ENCODE measurements at regions not wholly inside any gene's neighbourhood (a gene's known extent, or its start where the extent isn't known, plus 50 kb on each side); places are given as distances from the start of the nearest gene placed in this dataset.
A peak's percentile ranks its signal among the peaks of the same experiment; 100 is the strongest.

GRCh38 chr2:133624551-133624950, 56.3 kb upstream of the NCKAP5 start:
- DNase-seq (ENCODE audit: low read depth), result no peak
- TF ChIP-seq CTCF (IDR thresholded peaks at IDR 0.05; ENCODE audit: control insufficient read depth, insufficient read depth, low read depth, low read length, missing control alignments), result no peak
- no peak overlapping the region for H3K4me3 ChIP-seq (ENCODE audit: control insufficient read depth, low read depth, low read length)

- no peak overlapping the region for H3K4me3 ChIP-seq (ENCODE audit: control insufficient read depth, low read depth, low read length)
- no peak for DNase-seq (ENCODE audit: low read depth)
- TF ChIP-seq CTCF (IDR thresholded peaks at IDR 0.05; ENCODE audit: control insufficient read depth, insufficient read depth, low read depth, low read length, missing control alignments), result no peak
These were observed 59.5 kb upstream of the NCKAP5 start for GRCh38 chr2:133627741-133628140.

- no peak for TF ChIP-seq CTCF (IDR thresholded peaks at IDR 0.05; ENCODE audit: control insufficient read depth, insufficient read depth, low read depth, low read length, missing control alignments)
- H3K4me3 ChIP-seq (ENCODE audit: control insufficient read depth, low read depth, low read length), result no peak overlapping the region
- DNase-seq (ENCODE audit: low read depth), result no peak
These were observed 65.0 kb upstream of the NCKAP5 start for GRCh38 chr2:133633309-133633708.

GRCh38 chr2:133633881-133634409, 65.7 kb upstream of the NCKAP5 start:
- no peak overlapping the region; the same call in none of the 2 replicates for H3K4me3 ChIP-seq (ENCODE audit: control insufficient read depth, low read depth, low read length)
- DNase-seq (ENCODE audit: low read depth), result peak; percentile 40
- no peak for TF ChIP-seq CTCF (IDR thresholded peaks at IDR 0.05; ENCODE audit: control insufficient read depth, insufficient read depth, low read depth, low read length, missing control alignments)

- H3K4me3 ChIP-seq (ENCODE audit: control insufficient read depth, low read depth, low read length), result no peak overlapping the region
- DNase-seq (ENCODE audit: low read depth), result no peak
- TF ChIP-seq CTCF (IDR thresholded peaks at IDR 0.05; ENCODE audit: control insufficient read depth, insufficient read depth, low read depth, low read length, missing control alignments), result no peak
These were observed 66.9 kb upstream of the NCKAP5 start for GRCh38 chr2:133635131-133635530.

- TF ChIP-seq CTCF (IDR thresholded peaks at IDR 0.05; ENCODE audit: control insufficient read depth, insufficient read depth, low read depth, low read length, missing control alignments), result no peak
- no peak for DNase-seq (ENCODE audit: low read depth)
- H3K4me3 ChIP-seq (ENCODE audit: control insufficient read depth, low read depth, low read length), result no peak overlapping the region
These were observed 68.0 kb upstream of the NCKAP5 start for GRCh38 chr2:133636287-133636686.

- no peak for DNase-seq (ENCODE audit: low read depth)
- H3K4me3 ChIP-seq (ENCODE audit: control insufficient read depth, low read depth, low read length), result no peak overlapping the region
- no peak for TF ChIP-seq CTCF (IDR thresholded peaks at IDR 0.05; ENCODE audit: control insufficient read depth, insufficient read depth, low read depth, low read length, missing control alignments)
These were observed 71.8 kb upstream of the NCKAP5 start for GRCh38 chr2:133640103-133640502.

Data from AG09309 (cell line).